GM10266 (cell line): ENCODE measurements at regions not wholly inside any gene's neighbourhood (a gene's known extent, or its start where the extent isn't known, plus 50 kb on each side); places are given as distances from the start of the nearest gene placed in this dataset.

ENCODE experiments used
- DNase-seq: peaks from one replicate; pipeline ENCODE4 v3.0.0; 2012; ENCODE audit errors: extremely low spot score
- TF ChIP-seq, protein P1 (sequence below): IDR thresholded peaks from 2 replicates; pipeline ENCODE4 v1.5.1; 2012; ENCODE audit warnings: mild to moderate bottlenecking, low read depth; ENCODE audit not compliant: control insufficient read depth, insufficient read depth; ENCODE audit errors: missing control alignments

- TF ChIP-seq, protein P1, sequence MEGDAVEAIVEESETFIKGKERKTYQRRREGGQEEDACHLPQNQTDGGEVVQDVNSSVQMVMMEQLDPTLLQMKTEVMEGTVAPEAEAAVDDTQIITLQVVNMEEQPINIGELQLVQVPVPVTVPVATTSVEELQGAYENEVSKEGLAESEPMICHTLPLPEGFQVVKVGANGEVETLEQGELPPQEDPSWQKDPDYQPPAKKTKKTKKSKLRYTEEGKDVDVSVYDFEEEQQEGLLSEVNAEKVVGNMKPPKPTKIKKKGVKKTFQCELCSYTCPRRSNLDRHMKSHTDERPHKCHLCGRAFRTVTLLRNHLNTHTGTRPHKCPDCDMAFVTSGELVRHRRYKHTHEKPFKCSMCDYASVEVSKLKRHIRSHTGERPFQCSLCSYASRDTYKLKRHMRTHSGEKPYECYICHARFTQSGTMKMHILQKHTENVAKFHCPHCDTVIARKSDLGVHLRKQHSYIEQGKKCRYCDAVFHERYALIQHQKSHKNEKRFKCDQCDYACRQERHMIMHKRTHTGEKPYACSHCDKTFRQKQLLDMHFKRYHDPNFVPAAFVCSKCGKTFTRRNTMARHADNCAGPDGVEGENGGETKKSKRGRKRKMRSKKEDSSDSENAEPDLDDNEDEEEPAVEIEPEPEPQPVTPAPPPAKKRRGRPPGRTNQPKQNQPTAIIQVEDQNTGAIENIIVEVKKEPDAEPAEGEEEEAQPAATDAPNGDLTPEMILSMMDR = no peak
- no peak for DNase-seq
These were observed 592.1 kb downstream of the TDRD15 start for GRCh38 chr2:21715887-21716286.

- TF ChIP-seq, protein P1 = no peak
- DNase-seq = no peak
These were observed 603.3 kb downstream of the TDRD15 start for GRCh38 chr2:21727101-21727500.

DNA sequence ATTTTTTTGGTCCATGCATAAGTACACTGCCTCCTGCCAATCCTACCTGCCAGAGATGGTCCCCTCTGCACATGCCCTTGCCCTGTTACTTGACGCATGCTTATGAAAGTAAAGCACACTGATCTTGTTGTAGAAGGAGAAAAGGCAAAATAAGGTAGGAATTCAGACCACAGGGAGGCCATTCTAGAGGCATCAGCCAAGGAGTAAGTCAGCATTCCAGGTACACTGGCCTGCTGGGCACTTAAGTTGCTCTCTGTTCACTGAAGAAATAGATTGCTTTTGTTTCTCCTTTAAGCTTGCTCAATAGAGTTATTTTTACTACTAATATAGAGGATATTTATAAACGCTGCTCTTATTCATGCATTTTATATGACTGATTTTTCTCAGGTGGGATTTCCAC lies 604.4 kb downstream of the TDRD15 start:
- no peak for DNase-seq
- TF ChIP-seq, protein P1 = no peak

DNA sequence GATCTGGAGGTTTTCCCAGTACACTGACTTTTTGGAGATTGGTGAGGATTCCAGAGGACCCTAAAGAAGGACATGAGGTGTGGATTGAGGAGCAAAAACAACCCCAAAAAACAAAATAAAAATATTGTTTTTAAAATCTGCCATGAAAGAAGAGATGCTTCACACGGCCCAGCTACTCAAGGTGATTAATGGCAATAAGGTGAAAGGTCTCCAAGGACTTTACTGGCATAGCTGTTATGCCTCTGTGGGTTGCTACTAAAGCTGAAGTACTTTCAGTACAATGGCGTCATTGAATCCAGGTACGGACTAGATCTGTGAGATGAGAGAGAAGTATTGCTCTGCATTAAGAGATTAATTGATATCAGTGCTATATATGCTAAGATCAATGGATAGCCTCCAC lies 606.4 kb downstream of the TDRD15 start:
- TF ChIP-seq, protein P1 = no peak
- DNase-seq = no peak

- DNase-seq = no peak
- TF ChIP-seq, protein P1 = no peak
These were observed 616.7 kb downstream of the TDRD15 start for GRCh38 chr2:21740484-21740883.

DNA sequence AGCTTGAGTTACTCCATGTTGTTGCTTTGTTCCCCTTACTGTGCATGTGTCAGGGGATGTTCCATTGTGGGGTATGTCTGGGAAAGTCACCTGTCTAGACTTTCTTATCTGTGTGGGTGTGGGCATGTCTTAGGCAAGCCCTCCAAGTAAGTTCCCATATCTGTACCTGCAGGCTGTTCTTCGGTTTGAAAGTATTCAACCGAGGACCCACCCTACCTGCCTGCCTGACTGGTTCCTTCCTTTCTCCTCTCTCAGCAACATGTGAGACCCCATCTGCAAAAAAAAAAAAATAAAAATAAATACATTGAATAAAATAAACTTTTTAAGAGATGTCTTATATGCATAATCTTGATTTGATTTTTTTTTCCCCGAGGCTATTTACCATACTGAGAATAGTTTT lies 622.7 kb downstream of the TDRD15 start:
- DNase-seq = no peak
- TF ChIP-seq, protein P1 = no peak

GRCh38 chr2:21748501-21748900 lies 624.7 kb downstream of the TDRD15 start:
- DNase-seq = no peak
- TF ChIP-seq, protein P1 = no peak
